Thyroid gland (tissue), 4 donors: ENCODE measurements at regions not wholly inside any gene's neighbourhood (a gene's known extent, or its start where the extent isn't known, plus 50 kb on each side); places are given as distances from the start of the nearest gene placed in this dataset.

Experiments used
- DNase-seq, 2 donors: peaks; one replicate each; pipeline ENCODE4 v3.0.0-alpha.2; 2019
- H3K27ac ChIP-seq, 3 donors: fragments of 200-600 bp; sonication (generic); 1 replicate in 2 of 3; 2 replicates in 1 of 3; pipeline ENCODE4 v1.5.1; 2016 to 2019; ENCODE audit warnings: mild to moderate bottlenecking in 1 of 3, moderate library complexity in 1 of 3
- H3K27me3 ChIP-seq: fragments of 200-600 bp; sonication (generic); one replicate; pipeline ENCODE4 v1.5.1; 2019
- H3K36me3 ChIP-seq, 2 donors: fragments of 200-600 bp; sonication (generic); one replicate each; pipeline ENCODE4 v1.5.1; 2016 to 2019
- H3K4me1 ChIP-seq, 2 donors: fragments of 200-600 bp; sonication (generic); one replicate each; pipeline ENCODE4 v1.5.1; 2017 to 2019
- H3K4me3 ChIP-seq, 3 donors: fragments of 200-600 bp; sonication (generic); replicated peaks in 1 of 3; 1 replicate in 2 of 3; 2 replicates in 1 of 3; pipeline ENCODE4 v1.5.1; 2016; ENCODE audit warnings: mild to moderate bottlenecking in 1 of 3
- H3K9me3 ChIP-seq: fragments of 200-600 bp; sonication (generic); one replicate; pipeline ENCODE4 v1.5.1; 2017
- POLR2A ChIP-seq, 2 donors: fragments of 450-650 bp; IDR thresholded peaks; one replicate each; pipeline ENCODE4 v1.6.1; 2017; ENCODE audit warnings: antibody characterized with exemption in 2 of 2, mild to moderate bottlenecking in 2 of 2, moderate library complexity in 1 of 2
- WGBS, 2 donors: methylation state at CpG; one replicate each; pipeline ENCODE4 v1.1.5; 2017; 5-methylcytosine and 5-hydroxymethylcytosine counted together
- intact Hi-C: fragments of 100-400 bp; cut with DNase I; formaldehyde crosslinking; loops from one replicate; pipeline ENCODE4 v1.15.1; 2023
- TF ChIP-seq, protein P1 (sequence below), 6 experiments: fragments of 200-600 bp in 3 of 6; fragments of 450-650 bp in 3 of 6; sonication (generic) in 3 of 6; IDR thresholded peaks; one replicate each; pipeline ENCODE4 v1.5.1; 2016 to 2019; ENCODE audit warnings: antibody characterized with exemption in 6 of 6, mild to moderate bottlenecking in 2 of 6, inconsistent platforms in 1 of 6, moderate library complexity in 1 of 6

- Histone ChIP-seq H3K36me3 (no peaks in the 10 kb centered on the region), H3K27me3 (no peaks in the 10 kb centered on the region), H3K4me1 (peaks cover 0 to 9% of the 10 kb centered on the region in 2 donors), H3K4me3 (no peak overlapping the region), H3K27ac (no peak overlapping the region), H3K9me3 (no peaks in the 10 kb centered on the region)
- intact Hi-C loops: no loop called here
- DNase-seq: no peak
- 69 to 70% methylated on average over 8 of the region's 8 CpGs for WGBS, 2 donors
- TF ChIP-seq POLR2A (IDR thresholded peaks at IDR 0.05): no peak
- TF ChIP-seq, protein P1, sequence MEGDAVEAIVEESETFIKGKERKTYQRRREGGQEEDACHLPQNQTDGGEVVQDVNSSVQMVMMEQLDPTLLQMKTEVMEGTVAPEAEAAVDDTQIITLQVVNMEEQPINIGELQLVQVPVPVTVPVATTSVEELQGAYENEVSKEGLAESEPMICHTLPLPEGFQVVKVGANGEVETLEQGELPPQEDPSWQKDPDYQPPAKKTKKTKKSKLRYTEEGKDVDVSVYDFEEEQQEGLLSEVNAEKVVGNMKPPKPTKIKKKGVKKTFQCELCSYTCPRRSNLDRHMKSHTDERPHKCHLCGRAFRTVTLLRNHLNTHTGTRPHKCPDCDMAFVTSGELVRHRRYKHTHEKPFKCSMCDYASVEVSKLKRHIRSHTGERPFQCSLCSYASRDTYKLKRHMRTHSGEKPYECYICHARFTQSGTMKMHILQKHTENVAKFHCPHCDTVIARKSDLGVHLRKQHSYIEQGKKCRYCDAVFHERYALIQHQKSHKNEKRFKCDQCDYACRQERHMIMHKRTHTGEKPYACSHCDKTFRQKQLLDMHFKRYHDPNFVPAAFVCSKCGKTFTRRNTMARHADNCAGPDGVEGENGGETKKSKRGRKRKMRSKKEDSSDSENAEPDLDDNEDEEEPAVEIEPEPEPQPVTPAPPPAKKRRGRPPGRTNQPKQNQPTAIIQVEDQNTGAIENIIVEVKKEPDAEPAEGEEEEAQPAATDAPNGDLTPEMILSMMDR (IDR thresholded peaks at IDR 0.05): no peak
These were observed 64.8 kb upstream of the LOXL4 start for GRCh38 chr10:98332623-98333269.

DNA sequence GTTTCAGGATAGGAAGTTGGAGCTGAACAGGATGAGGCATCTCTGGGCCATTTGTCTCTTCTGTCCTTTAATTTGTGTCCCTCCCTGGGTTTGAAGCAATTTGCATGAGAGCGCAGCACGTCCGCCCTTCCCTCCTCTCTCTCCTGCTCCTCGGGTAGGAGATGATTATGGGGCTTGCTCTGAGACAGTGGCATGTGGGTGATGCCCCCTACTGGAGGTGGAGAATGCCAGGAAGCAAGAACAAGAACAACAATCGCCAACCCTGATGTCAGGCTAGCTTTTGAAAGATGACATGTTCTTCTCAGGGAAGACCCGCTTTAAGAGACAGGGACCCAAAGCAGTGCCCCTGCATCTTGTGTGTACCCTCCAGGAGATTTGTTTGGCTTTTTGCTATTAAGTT, 63.9 kb upstream of the LOXL4 start:
- DNase-seq: no peak
- Histone ChIP-seq H3K27me3 (no peaks in the 10 kb centered on the region), H3K4me3 (no peak overlapping the region), H3K27ac (no peak overlapping the region), H3K36me3 (no peaks in the 10 kb centered on the region), H3K9me3 (no peaks in the 10 kb centered on the region), H3K4me1 (peaks cover 0 to 12% of the 10 kb centered on the region in 2 donors)
- TF ChIP-seq, protein P1 (IDR thresholded peaks at IDR 0.05): peak in 1 of 6 experiments; percentile 12
- no peak for TF ChIP-seq POLR2A (IDR thresholded peaks at IDR 0.05)
- 52 to 55% methylated on average over 6 of the region's 6 CpGs for WGBS, 2 donors
- intact Hi-C loops: no loop called here

DNA sequence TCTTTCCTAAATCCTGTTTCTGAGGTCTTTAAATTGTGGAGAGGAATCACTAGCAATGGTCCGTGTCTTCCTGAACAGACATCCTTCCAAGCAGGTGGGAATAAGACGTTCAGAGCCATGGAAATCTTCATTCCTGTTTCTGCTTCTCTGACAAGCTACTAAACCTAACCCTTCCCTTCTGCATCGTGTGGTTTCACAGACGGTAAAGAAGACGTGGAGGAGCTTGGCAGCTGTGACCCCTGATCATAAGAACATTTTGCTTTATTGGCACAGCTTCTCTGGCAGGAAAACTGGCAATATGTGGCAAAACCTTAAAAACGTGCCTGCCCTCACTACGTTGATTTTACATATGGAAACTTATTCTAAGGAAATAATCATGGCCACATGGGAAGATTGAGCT, 63.0 kb upstream of the LOXL4 start:
- no peak overlapping the region for H3K4me3 ChIP-seq
- DNase-seq: no peak
- no peak overlapping the region for H3K27ac ChIP-seq
- peaks cover 0 to 19% of the 10 kb centered on the region in 2 donors for H3K4me1 ChIP-seq
- intact Hi-C loops: no loop called here
- WGBS, 2 donors: 83 to 84% methylated on average over 7 of the region's 7 CpGs
- H3K36me3 ChIP-seq: no peaks in the 10 kb centered on the region
- H3K9me3 ChIP-seq: no peaks in the 10 kb centered on the region
- TF ChIP-seq, protein P1 (IDR thresholded peaks at IDR 0.05): no peak
- TF ChIP-seq POLR2A (IDR thresholded peaks at IDR 0.05): no peak
- H3K27me3 ChIP-seq: no peaks in the 10 kb centered on the region

DNA sequence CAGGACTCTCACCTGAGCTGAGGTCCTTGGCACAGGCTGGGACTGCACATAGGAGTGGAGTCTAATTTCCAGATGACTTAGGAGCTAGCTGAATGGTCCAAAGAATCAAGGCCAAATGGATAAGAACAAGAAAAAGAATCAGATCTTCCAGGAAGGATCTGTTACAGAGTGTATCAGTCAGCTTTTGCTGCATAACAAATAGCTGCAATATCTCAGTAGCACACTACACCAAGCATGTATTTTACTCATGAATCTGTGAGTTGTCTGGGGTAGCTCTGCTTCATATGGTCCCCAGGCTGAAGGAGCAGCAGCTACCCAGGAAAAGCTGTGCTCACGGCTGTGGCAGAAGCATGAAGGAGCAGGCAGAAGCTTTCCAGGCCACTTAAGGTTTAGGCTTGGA, 60.6 kb upstream of the LOXL4 start:
- Histone ChIP-seq H3K27ac (no peak overlapping the region), H3K36me3 (no peaks in the 10 kb centered on the region), H3K4me3 (no peak overlapping the region), H3K27me3 (no peaks in the 10 kb centered on the region), H3K4me1 (peaks cover 0 to 19% of the 10 kb centered on the region in 2 donors), H3K9me3 (no peaks in the 10 kb centered on the region)
- 91 to 100% methylated on average over 1 of the region's 1 CpG for WGBS, 2 donors
- TF ChIP-seq POLR2A (IDR thresholded peaks at IDR 0.05): no peak
- TF ChIP-seq, protein P1 (IDR thresholded peaks at IDR 0.05): no peak
- no peak for DNase-seq
- intact Hi-C loops: loop anchor here (10.0 kb wide), 1 partner anchor 86 kb away; the partner anchor contains the start of gene PYROXD2

DNA sequence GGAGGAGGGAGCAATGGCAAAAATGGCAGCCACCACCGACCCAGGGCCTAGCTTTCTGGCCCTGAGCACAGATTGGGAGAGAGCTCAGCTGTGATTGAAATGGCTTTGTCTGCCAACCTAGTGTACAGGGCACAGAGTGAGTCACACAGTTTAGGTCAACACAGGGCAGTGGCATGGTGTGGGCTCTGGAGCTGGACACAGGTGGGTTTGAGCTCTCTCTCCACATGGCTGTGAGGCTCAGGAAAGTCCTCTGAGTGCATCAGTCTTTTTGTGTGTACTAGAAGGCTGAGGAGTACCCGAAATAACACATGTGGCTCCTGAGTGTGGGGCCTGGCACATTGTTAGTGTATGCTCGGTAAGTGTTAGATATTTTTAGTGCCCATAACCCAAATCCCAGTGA, 60.2 kb upstream of the LOXL4 start:
- no peaks in the 10 kb centered on the region for H3K36me3 ChIP-seq
- 74 to 94% methylated on average over 3 of the region's 3 CpGs for WGBS, 2 donors
- no peak for TF ChIP-seq POLR2A (IDR thresholded peaks at IDR 0.05)
- TF ChIP-seq, protein P1 (IDR thresholded peaks at IDR 0.05): no peak
- no peak overlapping the region for H3K4me3 ChIP-seq
- no peak for DNase-seq
- H3K4me1 ChIP-seq: peaks cover 0 to 17% of the 10 kb centered on the region in 2 donors
- H3K27ac ChIP-seq: no peak overlapping the region
- intact Hi-C loops: loop anchor here (10.0 kb wide), 1 partner anchor 87 kb away; the partner anchor contains the start of gene PYROXD2
- no peaks in the 10 kb centered on the region for H3K9me3 ChIP-seq
- no peaks in the 10 kb centered on the region for H3K27me3 ChIP-seq
